ENCODE measurements at regions not wholly inside any gene's neighbourhood (a gene's known extent, or its start where the extent isn't known, plus 50 kb on each side); places are given as distances from the start of the nearest gene placed in this dataset.

DNA sequence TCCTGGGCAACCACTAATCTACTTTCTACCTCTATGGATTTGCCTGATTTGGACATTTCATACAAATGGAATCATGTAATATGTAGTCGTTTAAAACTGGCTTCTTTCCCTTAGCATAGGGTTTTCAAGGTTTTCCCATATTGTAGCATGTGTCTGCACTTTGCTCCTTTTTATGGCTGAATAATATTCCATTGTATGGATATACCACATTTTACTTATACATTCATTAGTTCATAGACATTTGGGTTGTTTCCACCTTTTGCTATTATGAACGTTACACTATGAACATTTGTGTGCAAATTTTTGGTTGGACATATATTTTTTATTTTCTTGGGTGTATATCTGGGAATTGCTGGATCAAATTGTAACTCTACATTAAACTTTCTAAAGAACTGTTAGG, 600.4 kb upstream of the NOX3 start:
- TF ChIP-seq, protein P1, sequence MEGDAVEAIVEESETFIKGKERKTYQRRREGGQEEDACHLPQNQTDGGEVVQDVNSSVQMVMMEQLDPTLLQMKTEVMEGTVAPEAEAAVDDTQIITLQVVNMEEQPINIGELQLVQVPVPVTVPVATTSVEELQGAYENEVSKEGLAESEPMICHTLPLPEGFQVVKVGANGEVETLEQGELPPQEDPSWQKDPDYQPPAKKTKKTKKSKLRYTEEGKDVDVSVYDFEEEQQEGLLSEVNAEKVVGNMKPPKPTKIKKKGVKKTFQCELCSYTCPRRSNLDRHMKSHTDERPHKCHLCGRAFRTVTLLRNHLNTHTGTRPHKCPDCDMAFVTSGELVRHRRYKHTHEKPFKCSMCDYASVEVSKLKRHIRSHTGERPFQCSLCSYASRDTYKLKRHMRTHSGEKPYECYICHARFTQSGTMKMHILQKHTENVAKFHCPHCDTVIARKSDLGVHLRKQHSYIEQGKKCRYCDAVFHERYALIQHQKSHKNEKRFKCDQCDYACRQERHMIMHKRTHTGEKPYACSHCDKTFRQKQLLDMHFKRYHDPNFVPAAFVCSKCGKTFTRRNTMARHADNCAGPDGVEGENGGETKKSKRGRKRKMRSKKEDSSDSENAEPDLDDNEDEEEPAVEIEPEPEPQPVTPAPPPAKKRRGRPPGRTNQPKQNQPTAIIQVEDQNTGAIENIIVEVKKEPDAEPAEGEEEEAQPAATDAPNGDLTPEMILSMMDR (IDR thresholded peaks at IDR 0.05), result no peak
- TF ChIP-seq, protein P2, sequence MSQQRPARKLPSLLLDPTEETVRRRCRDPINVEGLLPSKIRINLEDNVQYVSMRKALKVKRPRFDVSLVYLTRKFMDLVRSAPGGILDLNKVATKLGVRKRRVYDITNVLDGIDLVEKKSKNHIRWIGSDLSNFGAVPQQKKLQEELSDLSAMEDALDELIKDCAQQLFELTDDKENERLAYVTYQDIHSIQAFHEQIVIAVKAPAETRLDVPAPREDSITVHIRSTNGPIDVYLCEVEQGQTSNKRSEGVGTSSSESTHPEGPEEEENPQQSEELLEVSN (IDR thresholded peaks at IDR 0.05; ENCODE audit: borderline replicate concordance, low read depth), result no peak
- TF ChIP-seq RCOR1 (IDR thresholded peaks at IDR 0.05; ENCODE audit: low read depth, low read length), result no peak

All from A549 (cell line).